IMR-90 (cell line): ENCODE measurements at regions not wholly inside any gene's neighbourhood (a gene's known extent, or its start where the extent isn't known, plus 50 kb on each side); places are given as distances from the start of the nearest gene placed in this dataset.
A peak's percentile ranks its signal among the peaks of the same experiment; 100 is the strongest.

Experiments used
- ATAC-seq: fragments of 200-7000 bp; cut with Tn5 transposase; 2 replicates; pipeline ENCODE4 v1.9.1; 2020; ENCODE audit warnings: low read depth, mild to moderate bottlenecking, moderate library complexity
- BruUV-seq: library from RNA; stranded (reverse); fragments of 400-500 nt; replicated peaks from 2 replicates; lab custom pipeline; 2021; lab: Mats Ljungman, UMichigan
- CTCF ChIA-PET: fragments of 300-600 bp; formaldehyde crosslinking; extraction: SDS; loops from one replicate; lab custom pipeline; 2021; ENCODE audit warnings: antibody characterized with exemption; lab: Yijun Ruan, JAX
- POLR2A ChIA-PET: fragments of 300-600 bp; sonication (Branson Sonifier 250); formaldehyde crosslinking; loops from one replicate; lab custom pipeline; 2022; ENCODE audit warnings: antibody characterized with exemption; ENCODE audit not compliant: unreplicated experiment; lab: Charles Lee
- DNase-seq: peaks from one replicate; pipeline ENCODE4 v3.0.0; 2013
- H2AFZ ChIP-seq: replicated peaks from 2 replicates; pipeline ENCODE3; 2013; ENCODE audit warnings: low read length, mild to moderate bottlenecking; ENCODE audit not compliant: poor library complexity
- H2AK5ac ChIP-seq: 2 replicates; pipeline ENCODE4 v1.6.1; 2013; ENCODE audit warnings: low read depth, low read length, inconsistent platforms
- H2AK9ac ChIP-seq: replicated peaks from 2 replicates; pipeline ENCODE3; 2013; ENCODE audit warnings: mild to moderate bottlenecking, low read depth, low read length, moderate library complexity; ENCODE audit not compliant: poor library complexity
- H2BK120ac ChIP-seq: 2 replicates; pipeline ENCODE4 v1.6.1; 2013; ENCODE audit warnings: low read depth, low read length, inconsistent platforms
- H2BK15ac ChIP-seq: 3 replicates; pipeline ENCODE4 v1.6.1; 2013; ENCODE audit warnings: low read depth, low read length, inconsistent platforms
- H2BK20ac ChIP-seq: 2 replicates; pipeline ENCODE4 v1.6.1; 2013; ENCODE audit warnings: low read depth, mild to moderate bottlenecking, inconsistent platforms, low read length, moderate library complexity
- H2BK5ac ChIP-seq: 2 replicates; pipeline ENCODE4 v1.6.1; 2013; ENCODE audit warnings: mild to moderate bottlenecking, low read depth, low read length, inconsistent platforms; ENCODE audit not compliant: poor library complexity, severe bottlenecking
- H3K14ac ChIP-seq: replicated peaks from 2 replicates; pipeline ENCODE4 v1.6.1; 2013; ENCODE audit warnings: low read depth, low read length, inconsistent platforms
- H3K18ac ChIP-seq: 2 replicates; pipeline ENCODE4 v1.6.1; 2013; ENCODE audit warnings: low read depth, low read length, control low read depth
- H3K23ac ChIP-seq: 2 replicates; pipeline ENCODE4 v1.6.1; 2013; ENCODE audit warnings: low read depth, low read length, inconsistent platforms
- H3K27ac ChIP-seq: 2 replicates; pipeline ENCODE4 v1.5.1; 2013; ENCODE audit warnings: mild to moderate bottlenecking, control low read depth, low read length; ENCODE audit not compliant: insufficient read depth
- H3K27me3 ChIP-seq: 2 replicates; pipeline ENCODE4 v1.6.1; 2013; ENCODE audit warnings: low read length; ENCODE audit not compliant: control insufficient read depth, insufficient read depth
- H3K36me3 ChIP-seq: 2 replicates; pipeline ENCODE4 v1.6.1; 2013; ENCODE audit warnings: low read length, mixed read lengths; ENCODE audit not compliant: control insufficient read depth, insufficient read depth
- H3K4ac ChIP-seq: 2 replicates; pipeline ENCODE4 v1.6.1; 2013; ENCODE audit warnings: low read depth, low read length, inconsistent platforms
- H3K4me1 ChIP-seq: 2 replicates; pipeline ENCODE4 v1.6.1; 2013; ENCODE audit warnings: low read length, mixed read lengths; ENCODE audit not compliant: control insufficient read depth, insufficient read depth
- H3K4me2 ChIP-seq: 2 replicates; pipeline ENCODE4 v1.6.1; 2013; ENCODE audit warnings: low read depth, mild to moderate bottlenecking, control low read depth, low read length, moderate library complexity
- H3K4me3 ChIP-seq: 2 replicates; pipeline ENCODE4 v1.5.1; 2013; ENCODE audit warnings: low read depth, mild to moderate bottlenecking, control low read depth, low read length, moderate library complexity; ENCODE audit not compliant: insufficient read depth
- H3K56ac ChIP-seq: 2 replicates; pipeline ENCODE4 v1.6.1; 2013; ENCODE audit warnings: low read length, inconsistent platforms; ENCODE audit not compliant: insufficient read depth; ENCODE audit errors: extremely low read depth
- H3K79me1 ChIP-seq, 2 experiments: 2 replicates each; pipeline ENCODE4 v1.6.1; 2013; ENCODE audit warnings: low read length in 2 of 2, inconsistent platforms in 1 of 2, low read depth in 1 of 2
- H3K9ac ChIP-seq: 2 replicates; pipeline ENCODE4 v1.6.1; 2013; ENCODE audit warnings: low read depth, low read length, control low read depth
- H3K9me1 ChIP-seq: 2 replicates; pipeline ENCODE4 v1.6.1; 2013; ENCODE audit warnings: low read length, inconsistent platforms; ENCODE audit not compliant: insufficient read depth
- H3K9me3 ChIP-seq: 2 replicates; pipeline ENCODE4 v1.6.1; 2013; ENCODE audit warnings: low read length; ENCODE audit not compliant: control insufficient read depth, insufficient read depth
- H4K20me1 ChIP-seq: 2 replicates; pipeline ENCODE4 v1.6.1; 2013; ENCODE audit warnings: low read length, inconsistent platforms; ENCODE audit not compliant: insufficient read depth
- H4K5ac ChIP-seq: 2 replicates; pipeline ENCODE4 v1.6.1; 2013; ENCODE audit warnings: mild to moderate bottlenecking, low read depth, low read length, control low read depth
- H4K8ac ChIP-seq, 2 experiments: 2 replicates each; pipeline ENCODE4 v1.6.1; 2013; ENCODE audit warnings: low read depth in 2 of 2, low read length in 2 of 2, control low read depth in 1 of 2, inconsistent platforms in 1 of 2
- H4K91ac ChIP-seq: 2 replicates; pipeline ENCODE4 v1.6.1; 2013; ENCODE audit warnings: low read depth, low read length, inconsistent platforms; ENCODE audit not compliant: insufficient read depth
- BHLHE40 ChIP-seq: fragments of 150-350 bp; IDR thresholded peaks from 2 replicates; pipeline ENCODE4 v1.6.1; 2016; ENCODE audit warnings: mild to moderate bottlenecking, low read depth, low read length
- ELK1 ChIP-seq: fragments of 150-350 bp; IDR thresholded peaks from 2 replicates; pipeline ENCODE4 v1.6.1; 2016; ENCODE audit warnings: low read depth, mild to moderate bottlenecking, low read length, moderate library complexity, borderline replicate concordance
- POLR2A ChIP-seq: IDR thresholded peaks from 2 replicates; pipeline ENCODE4 v1.6.1; 2012; ENCODE audit warnings: mild to moderate bottlenecking, low read depth, low read length
- RFX5 ChIP-seq: IDR thresholded peaks from 2 replicates; pipeline ENCODE4 v1.8.0; 2012; ENCODE audit warnings: low read depth, mild to moderate bottlenecking, low read length, moderate library complexity
- WGBS, 2 experiments: methylation state at CpG; one replicate each; pipeline versions ENCODE4 v1.1.5 to v1.1.7; 2013; ENCODE audit warnings: missing lambda C conversion rate in 2 of 2; ENCODE audit not compliant: insufficient read length in 1 of 2; ENCODE audit errors: extremely low coverage in 2 of 2; 5-methylcytosine and 5-hydroxymethylcytosine counted together
- dilution Hi-C: fragments of 300-500 bp; cut with HindIII; formaldehyde crosslinking; loops from one replicate; pipeline ENCODE4 v1.14.3; 2018; ENCODE audit warnings: low sequenced_read_pairs; ENCODE audit not compliant: unreplicated experiment
- in situ Hi-C: fragments of 300-500 bp; cut with MboI; formaldehyde crosslinking; loops from 3 replicates; pipeline ENCODE4 v1.14.3; 2019; ENCODE audit warnings: low sequenced_read_pairs, inconsistent platforms, mixed read lengths
- intact Hi-C: fragments of 100-400 bp; cut with micrococcal nuclease; formaldehyde crosslinking; loops from 2 replicates; pipeline ENCODE4 v1.10.0; 2022
- TF ChIP-seq, protein P1 (sequence below): fragments of 150-350 bp; IDR thresholded peaks from 2 replicates; pipeline ENCODE4 v1.6.1; 2017; ENCODE audit warnings: mild to moderate bottlenecking, antibody characterized with exemption, low read length, low read depth

DNA sequence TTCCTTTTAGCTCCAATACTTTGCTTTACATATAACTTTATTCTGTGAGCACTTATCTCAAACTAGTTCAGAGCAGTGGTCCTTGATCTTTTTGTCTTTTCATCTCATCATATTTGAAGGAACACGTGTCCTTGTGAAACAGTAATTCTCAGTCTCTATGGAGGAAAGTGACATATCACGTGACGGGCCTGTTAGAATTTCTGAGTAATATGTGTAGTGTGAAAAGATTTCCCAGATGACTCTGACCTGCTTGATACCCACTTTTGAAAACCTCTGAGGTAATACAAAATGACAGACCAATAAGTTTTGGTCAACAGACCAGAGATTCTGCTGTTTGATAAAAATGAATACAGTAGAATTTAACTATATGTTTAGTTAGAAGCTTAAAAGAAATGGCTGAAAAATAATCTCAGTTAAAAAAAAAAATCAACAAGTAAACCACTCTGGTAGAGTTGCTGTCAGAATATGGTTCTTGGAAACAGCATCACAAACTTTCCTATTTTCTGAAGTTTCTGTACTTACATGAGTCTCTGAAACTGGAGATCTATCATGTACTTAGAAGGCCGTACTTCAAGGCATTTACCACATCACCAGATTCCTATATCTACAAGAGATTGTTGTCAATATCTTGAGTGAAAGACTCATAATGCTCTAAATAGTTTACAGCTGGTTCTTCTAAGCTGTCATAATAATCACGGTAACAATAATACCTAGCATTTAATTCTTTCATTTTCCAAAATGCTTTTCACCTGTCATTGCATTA lies 590.2 kb upstream of the TBL1XR1 start:
- H2BK15ac ChIP-seq = 0 out of 3 replicates have a peak overlapping the region, but pooled peaks have one; percentile 36
- no peak overlapping the region for H3K23ac ChIP-seq
- no peaks in the 10 kb centered on the region for H4K20me1 ChIP-seq
- no peak overlapping the region for H3K4me2 ChIP-seq
- no peak overlapping the region for H4K8ac ChIP-seq
- ChIA-PET CTCF (no interaction called here), POLR2A (no interaction called here)
- H3K18ac ChIP-seq = no peak overlapping the region; the same call in 1 of the 2 replicates
- no peak overlapping the region for H3K4me3 ChIP-seq
- H3K4ac ChIP-seq = no peak overlapping the region; the same call in 1 of the 2 replicates
- no peak overlapping the region for H3K9ac ChIP-seq
- no peak overlapping the region for H2AK5ac ChIP-seq
- no peak overlapping the region for H3K56ac ChIP-seq
- intact Hi-C loops = no loop called here
- no peak overlapping the region for H2BK5ac ChIP-seq
- no peak overlapping the region for H3K27ac ChIP-seq
- H2BK120ac ChIP-seq = no peak overlapping the region; the same call in 1 of the 2 replicates
- peaks cover 3% of the 10 kb centered on the region for H3K9me1 ChIP-seq
- no peak for ATAC-seq
- no peak overlapping the region for H4K91ac ChIP-seq
- H2BK20ac ChIP-seq = peak overlapping the region; percentile 13; the same call in 1 of the 2 replicates
- no peaks in the 10 kb centered on the region for H3K27me3 ChIP-seq
- no TSS peak for BruUV-seq
- TF ChIP-seq RFX5 = no peak
- no peak for TF ChIP-seq POLR2A
- no peak for TF ChIP-seq BHLHE40
- TF ChIP-seq ELK1 = no peak
- TF ChIP-seq, protein P1, sequence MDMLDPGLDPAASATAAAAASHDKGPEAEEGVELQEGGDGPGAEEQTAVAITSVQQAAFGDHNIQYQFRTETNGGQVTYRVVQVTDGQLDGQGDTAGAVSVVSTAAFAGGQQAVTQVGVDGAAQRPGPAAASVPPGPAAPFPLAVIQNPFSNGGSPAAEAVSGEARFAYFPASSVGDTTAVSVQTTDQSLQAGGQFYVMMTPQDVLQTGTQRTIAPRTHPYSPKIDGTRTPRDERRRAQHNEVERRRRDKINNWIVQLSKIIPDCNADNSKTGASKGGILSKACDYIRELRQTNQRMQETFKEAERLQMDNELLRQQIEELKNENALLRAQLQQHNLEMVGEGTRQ = no peak
- no peaks in the 10 kb centered on the region for H3K79me1 ChIP-seq
- in situ Hi-C loops = no loop called here
- H2AK9ac ChIP-seq = no peak overlapping the region
- no peak for DNase-seq
- H2AFZ ChIP-seq = no peak overlapping the region
- peak overlapping the region; percentile 17; the same call in 1 of the 2 replicates for H4K5ac ChIP-seq
- H3K9me3 ChIP-seq = no peaks in the 10 kb centered on the region
- WGBS, 2 experiments = 0% methylated on average over 1 of the region's 5 CpGs; no CpG with 5 or more reads in 1 of the 2 experiments
- H3K4me1 ChIP-seq = peaks cover 6% of the 10 kb centered on the region; the same call in 1 of the 2 replicates
- H3K36me3 ChIP-seq = no peaks in the 10 kb centered on the region
- H3K14ac ChIP-seq = no peak overlapping the region
- dilution Hi-C loops = no loop called here
